Stimulated activated CD4-positive, alpha-beta T cell treated with anti-CD3 and anti-CD28 coated beads, Interleukin-1b, Interleukin-23, amount 100 ng/mL, for 24 hours (primary cell): ENCODE measurements at regions not wholly inside any gene's neighbourhood (a gene's known extent, or its start where the extent isn't known, plus 50 kb on each side); places are given as distances from the start of the nearest gene placed in this dataset.

Source experiments
- DNase-seq, 4 experiments: peaks; one replicate each; pipeline ENCODE4 v3.0.0-alpha.2; 2020; ENCODE audit warnings: low read depth in 4 of 4, low spot score in 1 of 4

DNA sequence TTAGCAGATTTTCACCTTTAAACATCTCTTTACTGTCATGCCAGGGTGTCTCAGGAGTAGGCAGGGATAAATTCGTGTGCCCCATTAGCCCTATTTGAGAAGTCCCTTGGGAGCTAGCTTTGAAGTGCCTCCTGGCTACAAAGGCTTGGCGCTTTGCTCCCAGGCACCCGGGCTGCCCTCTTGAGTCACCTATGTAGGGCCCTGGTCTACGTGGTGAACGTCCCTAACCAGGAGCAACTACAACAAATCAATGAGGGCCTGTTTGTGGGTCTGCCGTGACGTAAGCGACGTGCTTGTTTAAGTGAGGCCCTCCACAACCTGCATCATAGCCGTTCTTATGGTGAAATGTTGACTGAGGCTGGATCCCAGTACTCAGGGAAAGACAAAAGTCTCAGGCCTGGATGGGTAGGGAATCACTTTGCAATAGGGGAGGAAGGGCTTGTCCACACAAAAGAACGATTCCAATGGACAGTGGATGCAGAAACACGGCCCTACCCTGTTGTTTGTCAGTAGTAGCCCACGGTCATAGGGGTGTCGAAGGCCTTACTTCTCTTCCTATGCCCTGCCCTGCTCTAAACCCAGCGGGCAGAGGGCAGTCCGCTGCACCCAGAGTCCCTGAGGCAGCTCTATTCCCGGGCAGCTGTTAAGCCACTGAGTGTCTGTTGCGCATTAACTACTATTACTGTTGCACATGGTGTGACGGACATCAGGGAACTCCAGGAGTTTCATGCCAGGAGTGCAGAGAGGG is 93.9 kb downstream of the INHBB start:
- no peak for DNase-seq

GRCh38 chr2:120440521-120441350 is 94.8 kb downstream of the INHBB start:
- DNase-seq, result no peak

GRCh38 chr2:120441351-120441700 is 95.4 kb downstream of the INHBB start:
- no peak for DNase-seq

- no peak for DNase-seq
These were observed 96.0 kb downstream of the INHBB start for GRCh38 chr2:120441744-120442471.

DNA sequence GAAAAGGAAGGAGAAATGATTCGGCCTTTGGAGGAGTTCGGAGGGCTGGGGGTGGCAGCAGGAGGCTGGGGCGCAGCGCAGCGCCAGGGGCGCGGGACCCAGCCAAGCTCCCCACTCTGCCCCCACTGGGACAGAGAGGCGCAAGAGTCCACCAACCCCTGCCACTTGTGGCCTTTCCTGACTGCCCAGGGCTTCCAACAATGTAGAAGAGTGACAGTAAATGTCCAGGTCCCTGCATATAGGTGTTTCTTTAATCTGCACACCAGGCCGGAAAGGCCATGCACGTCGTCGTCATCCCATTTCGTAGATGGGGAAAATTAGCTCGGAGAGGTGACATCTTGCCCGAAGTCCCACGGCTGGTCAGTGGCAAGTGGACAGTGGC is 96.6 kb downstream of the INHBB start:
- DNase-seq, result no peak

DNA sequence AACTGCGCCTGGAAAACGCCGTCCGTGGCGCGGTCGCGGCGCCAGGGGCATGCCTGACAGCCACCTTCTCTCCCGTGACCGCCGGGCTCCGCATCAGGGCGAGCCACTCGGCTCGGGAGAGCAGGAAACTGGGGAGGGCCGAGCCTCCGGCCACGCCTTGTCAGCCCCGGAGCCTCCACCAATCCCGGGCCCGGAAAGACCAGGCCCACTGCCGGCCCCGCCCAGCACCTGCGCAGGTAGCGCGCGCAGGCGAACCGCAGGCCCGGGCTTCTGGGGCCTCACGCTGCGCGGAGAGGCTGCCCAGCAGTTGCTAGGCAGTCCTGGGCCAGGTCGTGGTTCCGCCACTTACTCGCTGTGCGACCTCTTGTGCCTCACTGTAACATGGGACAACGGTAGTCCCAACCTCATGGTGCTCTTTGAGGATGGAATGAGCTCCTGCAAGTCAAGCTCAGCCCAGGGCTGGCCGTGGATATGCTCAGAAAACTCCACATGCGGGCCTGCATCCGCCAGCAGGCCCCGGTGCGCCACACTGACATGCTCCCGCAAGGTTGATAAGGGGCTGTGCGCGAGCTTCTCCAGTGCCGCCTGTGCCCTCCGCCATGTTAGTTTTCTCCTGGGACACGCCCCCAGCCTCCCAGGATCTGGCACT is 97.1 kb downstream of the INHBB start:
- DNase-seq, result peak in 2 of 4 experiments; percentile 4 to 29

DNA sequence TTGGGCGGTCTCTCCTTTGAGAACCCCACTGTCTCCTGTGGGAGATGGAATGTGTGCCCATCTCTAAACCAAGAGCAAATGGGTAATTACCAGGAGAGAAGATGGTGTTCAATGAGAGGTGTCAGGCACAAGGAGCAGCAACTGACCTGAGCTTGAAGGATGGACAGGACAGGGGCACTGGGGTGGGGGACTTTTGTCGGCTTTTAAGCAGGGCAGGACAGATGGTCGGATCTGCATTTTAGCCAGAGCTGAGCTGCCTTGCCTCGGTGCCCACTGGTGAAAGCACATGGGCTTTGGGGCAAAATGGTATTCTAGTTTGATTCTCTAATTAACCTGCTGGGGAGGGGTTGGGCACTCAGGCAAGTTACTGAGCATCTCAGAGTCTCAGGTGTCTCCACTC is 98.0 kb downstream of the INHBB start:
- DNase-seq, result no peak

DNA sequence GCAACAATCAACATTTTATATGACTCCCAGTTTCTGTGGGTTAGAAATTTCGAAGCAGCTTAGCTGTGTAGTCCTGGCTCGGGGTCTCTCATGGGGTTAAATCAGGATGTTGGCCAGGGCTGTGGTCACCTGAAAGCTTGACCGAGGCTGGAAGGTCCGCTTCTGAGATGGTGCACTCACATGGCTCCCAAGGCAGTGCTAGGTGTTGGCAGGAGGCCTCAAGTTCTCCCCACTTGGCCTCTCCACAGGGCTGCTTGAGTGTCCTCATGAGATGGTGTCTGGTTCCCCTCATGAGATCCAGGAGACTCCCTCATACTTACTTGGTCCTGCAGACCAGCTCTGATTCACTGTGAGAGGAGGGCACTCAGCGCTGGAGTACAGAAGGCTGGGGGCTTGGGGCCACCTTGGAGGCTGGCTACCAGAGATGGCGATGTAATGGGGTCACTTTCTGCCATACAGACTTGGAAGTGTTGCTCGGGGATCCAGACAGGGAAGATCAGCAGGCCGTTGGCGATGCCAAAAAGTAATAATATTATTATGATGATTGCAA is 98.8 kb downstream of the INHBB start:
- no peak for DNase-seq

- no peak for DNase-seq
These were observed 99.7 kb downstream of the INHBB start for GRCh38 chr2:120445449-120446143.

DNA sequence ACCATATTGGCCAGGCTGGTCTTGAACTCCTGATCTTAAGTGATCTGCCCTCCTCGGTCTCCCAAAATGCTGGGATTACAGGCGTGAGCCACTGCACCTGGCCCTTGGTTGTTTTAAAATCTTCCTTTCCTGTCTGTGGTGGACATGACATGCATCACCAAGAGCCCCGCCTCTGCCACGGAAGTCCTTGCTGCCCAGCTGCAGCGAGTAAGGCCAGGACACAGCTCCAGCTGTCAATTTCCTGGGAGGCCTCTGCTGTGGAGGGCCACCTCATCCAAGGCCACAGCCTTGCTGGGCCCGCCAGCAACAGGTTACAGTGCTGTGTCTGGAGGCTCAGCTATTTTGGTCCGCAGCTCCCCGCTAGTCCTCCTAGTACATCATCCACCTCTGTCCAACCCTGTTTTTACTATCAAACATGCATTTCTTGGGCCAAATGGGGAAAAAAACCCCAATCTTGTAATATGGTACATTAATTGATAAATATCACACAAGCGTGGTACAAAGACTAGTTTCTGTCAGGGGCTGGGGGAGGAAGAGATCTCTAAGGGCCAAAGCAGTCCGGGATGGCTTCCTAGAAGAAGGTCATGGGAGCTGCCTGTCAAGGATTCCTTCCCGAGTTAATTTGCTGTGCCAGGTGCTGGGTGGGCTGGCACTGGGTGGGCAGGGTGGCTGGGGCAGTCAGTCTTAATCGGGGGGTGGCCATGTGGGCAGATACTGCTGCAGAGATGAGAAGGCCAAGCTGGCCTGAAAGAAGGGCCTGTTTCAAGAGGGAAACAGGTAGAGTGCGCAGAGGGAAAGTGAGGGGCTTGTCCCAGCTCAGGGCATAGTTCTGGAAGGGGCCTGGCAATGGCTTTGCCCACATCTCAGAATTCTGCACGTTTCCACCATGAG is 100.5 kb downstream of the INHBB start:
- no peak for DNase-seq

DNA sequence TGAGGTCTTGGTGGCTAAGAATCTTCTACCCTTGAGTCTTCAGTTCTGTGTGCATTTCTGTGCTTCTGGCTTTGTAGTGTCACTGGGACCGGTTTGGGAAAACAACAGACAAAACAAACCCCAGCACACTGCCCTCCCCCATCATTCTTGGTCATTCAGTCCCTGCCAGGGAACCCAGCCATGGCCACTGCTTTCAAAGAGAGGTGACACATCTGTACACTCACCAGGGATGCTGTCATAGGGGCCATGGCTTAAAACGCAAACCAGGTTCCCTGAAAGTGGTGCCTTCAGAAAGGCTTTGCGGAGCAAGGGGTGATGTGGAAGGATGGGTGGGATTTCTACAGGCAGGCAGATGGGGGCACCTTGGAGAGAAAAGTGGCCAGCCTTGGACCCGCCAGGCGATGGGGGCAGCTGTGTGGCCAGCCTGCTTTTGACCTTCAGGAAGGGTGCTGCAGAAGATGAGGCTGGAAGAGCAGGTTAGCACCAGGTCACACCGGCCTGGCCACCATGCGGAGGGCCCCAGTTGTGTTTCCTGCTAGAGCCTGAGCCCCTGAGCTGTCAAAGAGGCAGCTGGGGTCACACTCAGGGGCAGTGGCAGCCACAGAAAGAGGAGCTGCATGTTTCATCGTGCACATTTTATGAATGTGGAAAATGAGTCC is 101.3 kb downstream of the INHBB start:
- no peak for DNase-seq

GRCh38 chr2:120448436-120448835 is 102.5 kb downstream of the INHBB start:
- DNase-seq, result no peak

DNA sequence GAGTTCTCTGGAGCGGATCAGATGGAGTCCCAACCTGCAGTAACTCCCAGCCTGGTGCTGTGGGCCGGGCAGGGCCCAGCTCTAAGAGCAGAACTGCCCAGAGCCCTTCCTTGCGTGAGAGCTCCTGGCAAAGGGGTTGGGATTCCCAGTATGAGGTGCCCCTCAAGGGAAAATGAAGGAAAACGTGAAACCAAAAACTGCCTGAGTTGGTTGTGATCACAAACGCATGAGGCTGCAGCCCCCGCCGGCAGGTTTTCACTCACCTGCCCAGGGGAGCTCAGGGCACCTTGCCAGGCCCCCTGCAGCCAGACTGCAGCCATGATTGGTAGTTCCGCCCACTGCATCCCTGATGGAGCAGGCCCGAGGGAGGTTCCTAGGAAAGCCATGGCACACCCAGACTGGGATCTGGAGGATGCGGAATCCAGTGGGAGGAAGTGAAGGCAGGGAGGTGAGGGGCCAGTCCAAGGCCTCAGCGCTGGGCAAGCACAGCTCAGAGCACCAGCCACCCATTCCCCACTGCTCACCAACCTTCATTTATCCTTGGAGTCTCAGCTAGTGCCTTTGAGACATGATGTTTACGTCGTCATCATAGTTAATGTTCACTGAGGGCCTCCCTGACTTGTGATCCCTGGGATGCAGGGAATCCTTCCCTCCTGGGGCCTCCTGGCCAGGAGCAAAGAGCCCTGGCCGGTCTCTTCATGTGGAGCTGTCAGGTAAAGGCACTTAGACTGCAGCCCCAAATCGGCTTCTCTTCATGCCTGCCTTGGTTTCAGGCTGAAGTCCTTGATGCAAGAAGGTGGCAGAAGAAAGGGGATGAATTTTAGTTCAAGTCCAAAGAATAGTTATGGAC is 103.2 kb downstream of the INHBB start:
- no peak for DNase-seq

- DNase-seq, result no peak
These were observed 104.4 kb downstream of the INHBB start for GRCh38 chr2:120450196-120450820.

- no peak for DNase-seq
These were observed 105.4 kb downstream of the INHBB start for GRCh38 chr2:120451334-120451733.

DNA sequence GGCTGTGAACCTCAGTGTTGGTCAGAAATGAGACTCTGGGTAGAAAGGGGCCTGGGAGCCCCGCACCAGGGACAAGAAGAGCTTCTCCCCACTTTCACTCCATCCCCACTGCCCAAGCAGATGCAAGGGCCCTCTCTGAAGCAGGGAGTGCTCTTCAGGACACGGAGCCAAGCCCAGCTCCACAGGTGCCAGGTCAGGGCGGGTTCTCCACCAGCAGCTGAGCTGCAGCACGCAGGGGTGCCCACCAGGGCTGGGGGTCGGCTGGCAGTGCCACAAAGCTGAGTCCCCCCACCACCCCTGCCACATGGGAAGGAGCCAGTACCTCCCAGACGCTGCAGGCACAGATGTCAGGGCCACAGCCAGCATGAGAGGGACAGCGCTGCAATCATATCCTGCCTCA is 106.2 kb downstream of the INHBB start:
- DNase-seq, result no peak

DNA sequence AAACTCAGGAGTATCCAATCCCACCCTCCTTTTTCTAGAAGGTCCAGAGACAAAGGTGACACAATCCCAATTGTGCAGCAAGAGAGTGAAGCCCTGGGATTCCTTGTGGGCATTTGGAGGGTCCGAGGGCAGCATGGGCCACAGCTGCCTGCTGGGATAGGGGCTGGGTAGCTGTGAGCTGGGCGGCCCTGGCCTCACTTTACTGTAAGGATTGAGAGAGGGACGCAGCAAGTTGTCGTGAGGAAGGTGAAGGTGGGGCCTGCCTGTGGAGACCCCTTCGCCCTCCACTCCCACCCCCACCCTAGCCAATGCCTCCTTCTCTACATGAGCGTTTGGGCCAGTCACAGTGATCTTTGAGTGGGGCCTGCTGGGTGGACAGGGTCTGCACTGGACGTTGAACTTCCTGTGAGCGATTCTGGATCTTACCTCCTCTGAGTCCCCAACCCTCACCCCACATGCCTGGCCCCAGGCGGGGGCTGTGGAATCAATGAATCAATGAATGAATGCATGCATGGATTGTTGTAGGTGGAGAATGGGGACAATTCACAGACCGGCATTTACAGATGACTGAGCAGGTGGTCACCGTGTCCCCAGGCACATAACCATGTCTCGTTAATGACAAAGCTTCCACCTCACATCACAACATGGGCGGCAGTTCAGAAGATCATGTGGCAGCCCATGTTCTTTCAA is 107.2 kb downstream of the INHBB start:
- DNase-seq, result no peak
